Activated B cell treated with CpG ODN at 0.5 μM for 24 hours (primary cell): ENCODE measurements at regions not wholly inside any gene's neighbourhood (a gene's known extent, or its start where the extent isn't known, plus 50 kb on each side); places are given as distances from the start of the nearest gene placed in this dataset.
"Not testable (repeated sequence)": the region's sequence is repeated elsewhere in the genome, so short reads cannot be mapped to it uniquely, and the experiment has no call there.

Experiments used
- ATAC-seq: fragments of 200-7000 bp; cut with Tn5 transposase; one replicate; pipeline ENCODE4 v1.10.0; 2021; ENCODE audit warnings: low read depth, mild to moderate bottlenecking, moderate library complexity
- CTCF ChIA-PET: fragments of 350-600 bp; sonication (Branson Sonifier 250); formaldehyde crosslinking; loops from one replicate; lab custom pipeline; 2021; ENCODE audit warnings: antibody characterized with exemption; lab: Charles Lee
- POLR2A ChIA-PET: fragments of 350-600 bp; sonication (Branson Sonifier 250); formaldehyde crosslinking; loops from one replicate; lab custom pipeline; 2021; ENCODE audit warnings: antibody characterized with exemption; lab: Charles Lee
- DNase-seq: peaks from one replicate; pipeline ENCODE4 v3.0.0; 2022
- H3K27ac Mint-ChIP-seq: one replicate; pipeline ENCODE4 v1.8.0; 2020; ENCODE audit warnings: mixed read lengths
- H3K27me3 Mint-ChIP-seq: one replicate; pipeline ENCODE4 v1.8.0; 2021; ENCODE audit warnings: mixed read lengths
- H3K36me3 Mint-ChIP-seq: one replicate; pipeline ENCODE4 v1.8.0; 2021; ENCODE audit warnings: low read depth, mixed read lengths
- H3K4me1 Mint-ChIP-seq: one replicate; pipeline ENCODE4 v1.8.0; 2021; ENCODE audit warnings: mixed read lengths
- H3K4me3 Mint-ChIP-seq: one replicate; pipeline ENCODE4 v1.8.0; 2020; ENCODE audit warnings: mild to moderate bottlenecking, mixed read lengths
- H3K9me3 Mint-ChIP-seq: one replicate; pipeline ENCODE4 v1.8.0; 2020; ENCODE audit warnings: mixed read lengths
- intact Hi-C: fragments of 100-400 bp; cut with micrococcal nuclease; formaldehyde crosslinking; loops from one replicate; pipeline ENCODE4 v1.15.1; 2024
- TF ChIP-seq, protein P1 (sequence below): fragments of 200-600 bp; IDR thresholded peaks from one replicate; pipeline ENCODE4 v1.8.0; 2022; ENCODE audit warnings: antibody characterized with exemption, mild to moderate bottlenecking

GRCh38 chr5:167389537-167389936 is 901.9 kb upstream of the WWC1 start:
- no peaks in the 10 kb centered on the region for H3K9me3 Mint-ChIP-seq
- no peak overlapping the region for H3K4me3 Mint-ChIP-seq
- no peak overlapping the region for H3K27ac Mint-ChIP-seq
- POLR2A ChIA-PET: no interaction called here
- H3K4me1 Mint-ChIP-seq: no peaks in the 10 kb centered on the region
- H3K27me3 Mint-ChIP-seq: no peaks in the 10 kb centered on the region
- TF ChIP-seq, protein P1, sequence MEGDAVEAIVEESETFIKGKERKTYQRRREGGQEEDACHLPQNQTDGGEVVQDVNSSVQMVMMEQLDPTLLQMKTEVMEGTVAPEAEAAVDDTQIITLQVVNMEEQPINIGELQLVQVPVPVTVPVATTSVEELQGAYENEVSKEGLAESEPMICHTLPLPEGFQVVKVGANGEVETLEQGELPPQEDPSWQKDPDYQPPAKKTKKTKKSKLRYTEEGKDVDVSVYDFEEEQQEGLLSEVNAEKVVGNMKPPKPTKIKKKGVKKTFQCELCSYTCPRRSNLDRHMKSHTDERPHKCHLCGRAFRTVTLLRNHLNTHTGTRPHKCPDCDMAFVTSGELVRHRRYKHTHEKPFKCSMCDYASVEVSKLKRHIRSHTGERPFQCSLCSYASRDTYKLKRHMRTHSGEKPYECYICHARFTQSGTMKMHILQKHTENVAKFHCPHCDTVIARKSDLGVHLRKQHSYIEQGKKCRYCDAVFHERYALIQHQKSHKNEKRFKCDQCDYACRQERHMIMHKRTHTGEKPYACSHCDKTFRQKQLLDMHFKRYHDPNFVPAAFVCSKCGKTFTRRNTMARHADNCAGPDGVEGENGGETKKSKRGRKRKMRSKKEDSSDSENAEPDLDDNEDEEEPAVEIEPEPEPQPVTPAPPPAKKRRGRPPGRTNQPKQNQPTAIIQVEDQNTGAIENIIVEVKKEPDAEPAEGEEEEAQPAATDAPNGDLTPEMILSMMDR: no peak
- DNase-seq (no peak), ATAC-seq (no peak)
- CTCF ChIA-PET: no interaction called here
- intact Hi-C loops: no loop called here
- H3K36me3 Mint-ChIP-seq: no peaks in the 10 kb centered on the region

- H3K27ac Mint-ChIP-seq, H3K27me3 Mint-ChIP-seq, DNase-seq, intact Hi-C loops, CTCF ChIA-PET, H3K4me3 Mint-ChIP-seq, ATAC-seq, H3K9me3 Mint-ChIP-seq, H3K4me1 Mint-ChIP-seq, POLR2A ChIA-PET, H3K36me3 Mint-ChIP-seq: not testable (repeated sequence)
These were observed 900.2 kb upstream of the WWC1 start for GRCh38 chr5:167391286-167391685.

DNA sequence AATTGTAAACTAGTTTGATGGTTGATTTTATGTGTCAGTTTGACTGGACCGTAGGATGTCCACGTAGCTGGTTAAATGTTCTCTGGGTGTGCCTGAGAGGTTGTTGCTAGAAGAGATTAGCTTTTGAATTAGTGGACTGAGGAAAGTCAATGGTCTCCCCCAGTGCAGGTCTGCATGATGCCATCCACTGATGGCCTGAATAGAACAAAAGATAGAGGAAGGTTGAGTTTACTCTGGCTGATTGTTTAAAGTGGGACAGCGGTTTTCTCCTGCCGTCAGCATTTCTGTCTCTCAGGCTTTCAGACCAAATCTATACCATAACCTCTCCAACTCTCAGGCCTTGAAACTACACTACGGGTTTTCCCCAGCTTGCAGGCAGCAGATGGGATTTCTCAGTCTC is 899.2 kb upstream of the WWC1 start:
- Mint-ChIP-seq H3K27ac (no peak overlapping the region), H3K27me3 (no peaks in the 10 kb centered on the region), H3K4me1 (no peaks in the 10 kb centered on the region), H3K4me3 (no peak overlapping the region), H3K9me3 (peaks cover 6% of the 10 kb centered on the region), H3K36me3 (no peaks in the 10 kb centered on the region)
- POLR2A ChIA-PET: no interaction called here
- DNase-seq: no peak
- CTCF ChIA-PET: no interaction called here
- intact Hi-C loops: no loop called here
- TF ChIP-seq, protein P1: no peak
- no peak for ATAC-seq

DNA sequence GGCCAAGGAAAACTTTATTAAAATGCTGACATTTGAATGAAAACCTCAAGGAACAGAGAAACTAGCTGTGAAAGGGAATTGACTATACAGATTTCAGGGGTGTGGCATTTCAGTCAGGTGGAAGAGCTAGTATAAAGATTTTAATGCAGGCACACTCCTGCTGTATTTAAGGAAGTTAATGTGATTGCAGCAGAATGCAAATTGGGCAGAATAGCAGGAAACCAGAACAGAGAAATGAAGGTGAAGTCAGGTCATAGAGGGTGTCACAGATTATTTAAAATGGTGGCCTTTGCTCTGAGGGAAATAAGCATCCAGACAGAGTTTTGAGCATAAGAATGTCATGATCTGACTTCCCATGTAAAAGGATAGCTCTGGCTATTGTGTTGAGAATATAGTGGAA is 898.1 kb upstream of the WWC1 start:
- ATAC-seq (no peak), DNase-seq (no peak)
- no peaks in the 10 kb centered on the region for H3K4me1 Mint-ChIP-seq
- peaks cover 6% of the 10 kb centered on the region for H3K9me3 Mint-ChIP-seq
- ChIA-PET CTCF (no interaction called here), POLR2A (no interaction called here)
- intact Hi-C loops: no loop called here
- TF ChIP-seq, protein P1: no peak
- H3K4me3 Mint-ChIP-seq: no peak overlapping the region
- no peaks in the 10 kb centered on the region for H3K36me3 Mint-ChIP-seq
- H3K27ac Mint-ChIP-seq: no peak overlapping the region
- no peaks in the 10 kb centered on the region for H3K27me3 Mint-ChIP-seq

DNA sequence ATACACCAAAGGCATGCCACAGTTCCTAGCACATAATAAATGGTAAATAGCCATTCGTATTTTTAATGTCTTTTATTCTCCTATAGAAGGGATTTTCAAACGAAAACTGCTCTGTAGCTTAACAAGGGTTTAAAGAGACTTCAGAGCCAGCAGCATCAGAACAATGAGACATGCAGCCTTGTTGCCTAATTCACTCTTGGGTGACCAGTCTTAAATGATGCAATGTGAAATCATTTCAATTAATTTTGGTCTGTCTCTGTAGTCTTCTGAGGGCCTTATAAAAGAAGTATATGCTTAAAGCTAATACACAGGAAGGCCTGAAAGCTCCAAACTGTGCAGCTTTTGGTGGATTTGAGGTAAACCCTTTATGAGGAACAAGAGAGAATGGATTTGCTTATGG is 888.8 kb upstream of the WWC1 start:
- no peak overlapping the region for H3K4me3 Mint-ChIP-seq
- H3K36me3 Mint-ChIP-seq: no peaks in the 10 kb centered on the region
- DNase-seq: no peak
- TF ChIP-seq, protein P1: no peak
- H3K4me1 Mint-ChIP-seq: no peaks in the 10 kb centered on the region
- no peaks in the 10 kb centered on the region for H3K27me3 Mint-ChIP-seq
- no peak overlapping the region for H3K27ac Mint-ChIP-seq
- intact Hi-C loops: no loop called here
- POLR2A ChIA-PET: no interaction called here
- ATAC-seq: no peak
- CTCF ChIA-PET: no interaction called here
- H3K9me3 Mint-ChIP-seq: peaks cover 11% of the 10 kb centered on the region

DNA sequence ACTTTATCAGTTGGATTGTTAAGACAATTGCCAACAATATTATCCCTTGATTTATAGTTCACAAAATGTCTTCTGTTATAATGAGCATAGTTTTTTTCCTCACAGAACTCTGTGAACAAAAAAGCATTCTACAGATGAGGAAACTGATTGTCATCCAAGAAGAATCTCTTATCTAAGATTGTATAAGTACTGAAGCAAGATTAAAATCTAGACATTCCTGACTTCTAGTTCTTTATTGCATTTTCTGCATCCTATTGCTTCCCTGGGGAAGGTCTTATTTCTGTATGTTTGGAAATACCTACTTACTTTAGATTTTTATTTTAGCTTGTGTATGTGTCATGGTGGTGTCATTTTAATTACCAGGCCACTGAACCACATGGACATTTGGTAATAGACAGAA is 884.9 kb upstream of the WWC1 start:
- H3K4me1 Mint-ChIP-seq: no peaks in the 10 kb centered on the region
- TF ChIP-seq, protein P1: no peak
- CTCF ChIA-PET: no interaction called here
- intact Hi-C loops: no loop called here
- H3K4me3 Mint-ChIP-seq: no peak overlapping the region
- ATAC-seq (no peak), DNase-seq (no peak)
- H3K36me3 Mint-ChIP-seq: no peaks in the 10 kb centered on the region
- POLR2A ChIA-PET: no interaction called here
- H3K27me3 Mint-ChIP-seq: no peaks in the 10 kb centered on the region
- peaks cover 3% of the 10 kb centered on the region for H3K9me3 Mint-ChIP-seq
- H3K27ac Mint-ChIP-seq: no peak overlapping the region
